GM06990 (cell line): ENCODE measurements at regions not wholly inside any gene's neighbourhood (a gene's known extent, or its start where the extent isn't known, plus 50 kb on each side); places are given as distances from the start of the nearest gene placed in this dataset.

Experiments
- DNase-seq: peaks from one replicate; pipeline ENCODE4 v3.0.0-alpha.2; 2011; ENCODE audit not compliant: insufficient read length; ENCODE audit errors: extremely low read depth
- H3K27me3 ChIP-seq: replicated peaks from 2 replicates; pipeline ENCODE4 v1.6.0; 2011; ENCODE audit warnings: low read length; ENCODE audit not compliant: control insufficient read depth, insufficient read depth
- H3K36me3 ChIP-seq: 2 replicates; pipeline ENCODE4 v1.5.1; 2011; ENCODE audit warnings: low read length; ENCODE audit not compliant: control insufficient read depth, insufficient read depth
- H3K4me3 ChIP-seq: replicated peaks from 2 replicates; pipeline ENCODE4 v1.5.1; 2011; ENCODE audit warnings: low read depth, mild to moderate bottlenecking, control low read depth, low read length
- CTCF ChIP-seq: IDR thresholded peaks from 2 replicates; pipeline ENCODE4 v1.5.1; 2011; ENCODE audit warnings: low read length, control low read depth, mild to moderate bottlenecking, inconsistent platforms; ENCODE audit not compliant: insufficient read depth, poor library complexity, severe bottlenecking

GRCh38 chr2:195493416-195493815 lies 163.6 kb upstream of the SLC39A10 start:
- H3K36me3 ChIP-seq: no peaks in the 10 kb centered on the region
- no peak for DNase-seq
- no peak for TF ChIP-seq CTCF
- H3K4me3 ChIP-seq: no peak overlapping the region
- no peaks in the 10 kb centered on the region for H3K27me3 ChIP-seq

GRCh38 chr2:195490319-195490718 lies 166.7 kb upstream of the SLC39A10 start:
- Histone ChIP-seq H3K4me3 (no peak overlapping the region), H3K36me3 (no peaks in the 10 kb centered on the region), H3K27me3 (no peaks in the 10 kb centered on the region)
- no peak for TF ChIP-seq CTCF
- DNase-seq: no peak

GRCh38 chr2:195489101-195489500 lies 167.9 kb upstream of the SLC39A10 start:
- no peak overlapping the region for H3K4me3 ChIP-seq
- no peaks in the 10 kb centered on the region for H3K36me3 ChIP-seq
- no peak for DNase-seq
- no peak for TF ChIP-seq CTCF
- H3K27me3 ChIP-seq: no peaks in the 10 kb centered on the region

- Histone ChIP-seq H3K36me3 (no peaks in the 10 kb centered on the region), H3K4me3 (no peak overlapping the region), H3K27me3 (no peaks in the 10 kb centered on the region)
- TF ChIP-seq CTCF: no peak
- no peak for DNase-seq
Measured at GRCh38 chr2:195488567-195488966, 168.5 kb upstream of the SLC39A10 start.

GRCh38 chr2:195486987-195487644 lies 169.9 kb upstream of the SLC39A10 start:
- no peak for TF ChIP-seq CTCF
- DNase-seq: peak; percentile 3
- Histone ChIP-seq H3K4me3 (no peak overlapping the region), H3K36me3 (no peaks in the 10 kb centered on the region), H3K27me3 (no peaks in the 10 kb centered on the region)

GRCh38 chr2:195486520-195486919 lies 170.5 kb upstream of the SLC39A10 start:
- Histone ChIP-seq H3K27me3 (no peaks in the 10 kb centered on the region), H3K36me3 (no peaks in the 10 kb centered on the region), H3K4me3 (no peak overlapping the region)
- DNase-seq: no peak
- no peak for TF ChIP-seq CTCF
